Tongue (tissue), 1 donor: ENCODE measurements at regions not wholly inside any gene's neighbourhood (a gene's known extent, or its start where the extent isn't known, plus 50 kb on each side); places are given as distances from the start of the nearest gene placed in this dataset.
"Not testable (repeated sequence)": the region's sequence is repeated elsewhere in the genome, so short reads cannot be mapped to it uniquely, and the experiment has no call there.

Experiments used
- DNase-seq: peaks from one replicate; pipeline ENCODE4 v3.0.0-alpha.2; 2015

- DNase-seq, result peak; percentile 81
These were observed 55.2 kb downstream of the RTL3 start for GRCh38 chrX:78603908-78604307.

DNA sequence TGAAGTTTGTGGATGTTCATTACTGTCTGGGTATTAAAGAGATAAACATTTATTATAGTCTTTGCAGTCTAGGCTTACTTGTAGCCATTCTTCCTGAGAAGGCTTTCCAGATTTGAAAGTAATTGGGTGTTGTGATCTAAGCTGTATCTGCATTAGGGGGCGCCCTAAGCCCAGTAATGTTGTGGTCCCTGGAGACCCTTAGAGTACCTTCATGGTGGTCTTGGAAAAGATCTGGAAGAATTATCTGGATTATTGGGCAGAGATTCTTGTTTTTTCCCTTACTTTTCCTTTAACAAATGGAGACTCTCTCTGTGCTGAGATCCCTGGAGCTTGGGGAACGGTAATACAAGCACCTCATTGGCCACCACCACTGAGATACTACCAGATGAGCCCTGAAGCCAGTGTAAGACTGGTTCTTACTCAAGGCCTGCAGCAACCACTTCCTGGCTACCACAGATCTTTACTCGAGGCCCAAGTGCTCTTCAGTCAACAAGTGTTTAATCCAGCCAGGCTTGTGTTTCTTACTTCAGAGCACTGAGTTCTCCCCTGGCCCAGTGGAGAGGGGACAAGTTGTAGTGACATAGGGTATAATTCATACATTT, 63.1 kb downstream of the RTL3 start:
- DNase-seq, result peak; percentile 40

GRCh38 chrX:78593701-78594100, 65.4 kb downstream of the RTL3 start:
- DNase-seq, result no peak

DNA sequence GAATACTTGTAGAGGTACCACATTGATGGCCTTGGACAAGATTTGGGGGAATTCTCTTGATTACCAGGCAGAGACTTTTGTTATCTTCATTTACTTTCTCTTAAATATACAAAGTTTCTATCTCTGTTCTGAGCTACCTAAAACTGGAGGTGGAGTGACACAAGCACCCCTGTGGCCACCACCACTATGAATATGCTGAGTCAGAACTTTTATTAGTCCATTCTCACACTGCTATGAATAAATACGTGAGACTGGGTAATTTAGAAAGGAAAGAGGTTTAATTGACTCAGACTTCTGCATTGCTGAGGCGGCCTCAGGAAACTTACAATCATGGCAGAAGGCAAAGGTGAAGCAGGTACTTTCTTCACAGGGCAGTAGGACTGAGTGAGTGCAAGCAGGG, 67.1 kb downstream of the RTL3 start:
- DNase-seq, result no peak

- no peak for DNase-seq
These were observed 84.8 kb downstream of the RTL3 start for GRCh38 chrX:78574306-78574705.

DNA sequence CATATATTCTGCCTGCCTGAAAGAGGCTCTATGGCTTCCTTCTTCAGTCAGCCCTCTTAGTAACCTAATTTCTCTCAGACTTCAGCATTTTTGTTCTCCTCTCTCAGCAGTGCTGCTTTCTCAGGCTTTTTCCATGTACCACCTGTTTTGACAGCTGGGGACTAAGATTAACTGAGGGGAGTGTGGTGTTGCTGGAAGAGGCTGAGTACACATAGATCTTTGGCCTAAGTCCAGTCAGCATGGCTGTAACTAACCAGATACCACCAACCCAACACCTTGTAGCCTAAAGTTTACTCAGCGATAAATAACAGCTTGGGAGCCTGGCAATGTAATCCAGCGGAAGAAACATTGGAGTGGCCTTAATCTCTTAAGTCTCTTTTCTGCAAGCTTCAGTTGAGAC, 85.5 kb downstream of the RTL3 start:
- peak; percentile 90 for DNase-seq

- no peak for DNase-seq
These were observed 87.3 kb downstream of the RTL3 start for GRCh38 chrX:78571849-78572248.

DNA sequence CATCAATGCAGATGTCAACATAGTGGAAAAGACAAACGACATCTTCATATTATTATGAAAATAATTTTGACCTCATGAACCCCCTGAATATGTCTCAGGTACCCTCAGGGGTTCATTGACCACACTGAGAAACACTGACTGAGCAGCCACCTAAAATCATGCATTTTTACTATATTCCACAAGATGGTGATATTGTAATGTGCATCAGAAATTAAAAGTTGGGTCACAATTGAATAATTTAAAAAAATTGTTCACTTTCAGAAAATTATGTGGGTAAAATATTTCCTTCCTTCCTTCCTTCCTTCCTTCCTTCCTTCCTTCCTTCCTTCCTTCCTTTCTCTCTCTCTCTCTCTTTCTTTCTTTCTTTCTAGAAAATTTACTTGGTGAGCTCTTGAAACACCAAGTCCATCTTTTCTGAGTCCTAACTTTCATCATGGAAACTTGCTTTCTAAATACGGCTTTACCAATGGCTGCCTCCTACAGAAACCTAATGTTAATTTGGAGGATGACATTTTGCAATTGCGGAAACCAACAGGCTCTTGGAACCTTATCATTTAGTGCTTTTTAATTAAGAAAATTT, 103.6 kb downstream of the RTL3 start:
- peak; percentile 36 for DNase-seq

GRCh38 chrX:78552628-78553027, 106.5 kb downstream of the RTL3 start:
- not testable (repeated sequence) for DNase-seq

GRCh38 chrX:78548012-78548411, 111.1 kb downstream of the RTL3 start:
- DNase-seq, result no peak

DNA sequence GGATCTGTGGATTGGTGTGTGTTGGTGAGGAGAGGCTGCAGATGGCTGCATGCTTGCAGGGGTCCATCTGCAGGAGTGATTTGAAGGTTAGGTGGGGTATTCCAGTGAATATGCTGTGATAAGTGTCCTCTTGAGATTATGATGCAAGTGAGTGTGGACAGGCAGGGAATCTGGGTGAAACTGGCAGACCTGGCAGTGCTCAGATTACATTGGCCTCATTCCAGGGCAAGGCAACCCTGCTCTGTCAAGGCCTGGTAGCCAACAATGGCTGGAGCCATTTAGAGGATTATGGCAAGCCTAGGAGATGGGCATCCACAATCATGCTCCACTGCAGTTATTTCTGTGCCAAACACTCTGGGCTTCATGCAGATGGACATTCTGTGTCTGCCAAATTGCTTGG, 113.9 kb downstream of the RTL3 start:
- DNase-seq, result no peak

GRCh38 chrX:78543281-78543680, 115.8 kb downstream of the RTL3 start:
- no peak for DNase-seq

GRCh38 chrX:78540171-78540570, 119.0 kb downstream of the RTL3 start:
- no peak for DNase-seq

- peak; percentile 3 for DNase-seq
These were observed 124.9 kb downstream of the RTL3 start for GRCh38 chrX:78534221-78534620.

GRCh38 chrX:78532363-78532762, 126.8 kb downstream of the RTL3 start:
- peak; percentile 11 for DNase-seq

DNA sequence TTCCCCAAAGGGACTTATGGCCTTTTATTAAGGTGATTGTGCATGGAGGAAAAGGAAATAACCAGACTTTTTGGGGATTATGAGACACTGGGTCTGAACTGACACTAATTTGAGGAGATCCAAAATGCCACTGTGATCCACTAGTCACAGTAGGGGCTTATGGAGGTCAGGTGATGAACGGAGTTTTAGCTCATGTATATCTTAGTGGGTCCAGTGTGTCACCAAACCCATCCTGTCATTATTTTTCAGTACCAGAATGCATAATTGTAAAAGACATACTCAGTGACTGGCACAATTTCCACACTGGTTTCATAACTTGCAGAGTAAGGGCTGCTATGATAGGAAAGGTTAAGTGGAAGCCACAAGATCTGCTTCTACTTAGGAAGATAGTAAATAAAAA, 131.3 kb downstream of the RTL3 start:
- no peak for DNase-seq

DNA sequence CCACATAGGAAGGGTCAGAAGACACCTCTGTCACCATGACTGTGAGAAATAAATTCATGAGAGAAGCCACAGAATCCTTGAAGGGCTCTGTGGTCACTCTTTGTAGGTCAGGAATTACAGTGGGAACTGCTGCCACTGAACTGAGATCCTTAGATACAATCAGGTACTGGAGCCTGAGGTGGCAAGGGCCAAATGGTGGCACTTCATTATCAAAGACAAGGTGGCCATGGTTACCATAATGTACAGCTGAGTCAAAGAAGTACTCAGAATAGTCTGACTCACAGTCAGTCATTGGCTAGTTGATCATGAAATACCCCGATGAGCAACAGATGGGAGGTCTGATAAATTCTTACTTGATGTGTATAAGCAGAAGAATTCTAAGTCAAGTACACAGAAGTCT, 131.9 kb downstream of the RTL3 start:
- no peak for DNase-seq

- no peak for DNase-seq
These were observed 136.5 kb downstream of the RTL3 start for GRCh38 chrX:78522601-78523000.

- no peak for DNase-seq
These were observed 142.0 kb downstream of the RTL3 start for GRCh38 chrX:78517124-78517523.

DNA sequence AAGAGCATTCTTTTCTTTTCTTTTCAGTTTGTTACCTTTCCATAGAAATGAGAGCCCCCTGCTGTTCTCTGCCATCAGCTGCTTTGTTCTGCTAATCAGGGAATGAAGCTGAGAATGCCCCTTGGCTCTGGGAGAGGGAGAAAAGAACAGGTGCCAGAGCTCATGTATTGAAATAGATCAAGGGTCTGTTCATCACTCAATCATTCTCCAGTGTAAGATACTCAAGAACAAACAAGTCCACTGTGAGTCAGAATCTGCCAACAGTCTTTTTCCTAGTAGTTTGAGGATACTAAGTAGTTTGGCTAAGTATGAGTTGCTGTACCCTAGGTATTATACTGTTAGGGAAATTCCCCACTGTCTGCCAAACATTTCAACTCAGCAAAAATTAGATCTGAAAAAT, 144.3 kb downstream of the RTL3 start:
- DNase-seq, result peak; percentile 53

- peak; percentile 1 for DNase-seq
These were observed 145.0 kb downstream of the RTL3 start for GRCh38 chrX:78513971-78514738.

DNA sequence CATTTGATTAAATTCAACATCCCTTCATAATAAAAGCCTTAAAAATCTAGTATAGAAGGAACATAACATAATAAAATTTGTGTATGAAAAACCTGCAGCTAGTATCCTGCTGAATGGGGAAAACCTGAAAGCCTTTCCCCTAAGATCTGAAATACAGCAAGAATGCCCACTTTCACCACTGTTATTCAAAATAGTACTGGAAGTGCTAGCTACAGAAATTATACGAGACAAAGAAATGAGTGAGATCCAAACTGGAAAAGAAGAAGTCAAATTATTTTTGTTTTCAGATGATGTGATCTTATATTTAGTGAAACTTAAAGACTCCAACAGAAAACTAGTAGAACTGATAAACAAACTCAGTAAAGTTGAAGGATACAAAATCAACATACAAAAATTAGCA, 152.9 kb downstream of the RTL3 start:
- DNase-seq, result no peak

GRCh38 chrX:78496483-78496882, 162.6 kb downstream of the RTL3 start:
- DNase-seq, result no peak

DNA sequence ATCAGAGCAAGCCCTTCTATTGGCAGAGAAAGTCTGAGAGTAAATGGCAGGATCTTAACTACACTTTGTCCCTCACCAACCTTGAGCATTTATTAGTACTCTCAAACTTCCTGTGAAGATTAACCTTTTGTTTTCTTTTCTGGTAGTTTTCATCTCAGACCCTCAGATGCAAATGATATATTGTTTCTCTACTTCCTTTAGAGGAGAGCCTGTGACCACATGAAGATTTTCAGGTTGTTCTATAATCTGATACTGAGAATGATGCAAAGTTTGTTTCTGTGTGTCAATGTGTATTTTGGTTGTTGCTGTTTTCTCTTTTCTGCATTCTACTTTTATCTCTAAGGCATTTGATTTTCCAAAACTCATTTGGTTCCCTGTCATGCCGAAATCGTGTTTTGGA, 165.8 kb upstream of the CYSLTR1 start:
- no peak for DNase-seq
